Mucosa of gallbladder (tissue), 1 donor: ENCODE measurements at regions not wholly inside any gene's neighbourhood (a gene's known extent, or its start where the extent isn't known, plus 50 kb on each side); places are given as distances from the start of the nearest gene placed in this dataset.
"Not testable (repeated sequence)": the region's sequence is repeated elsewhere in the genome, so short reads cannot be mapped to it uniquely, and the experiment has no call there.

Experiments
- DNase-seq: peaks from one replicate; pipeline ENCODE4 v3.0.0-alpha.2; 2020; ENCODE audit warnings: low spot score
- donor health status: DM: no; HTN: no; CAD: no.

DNA sequence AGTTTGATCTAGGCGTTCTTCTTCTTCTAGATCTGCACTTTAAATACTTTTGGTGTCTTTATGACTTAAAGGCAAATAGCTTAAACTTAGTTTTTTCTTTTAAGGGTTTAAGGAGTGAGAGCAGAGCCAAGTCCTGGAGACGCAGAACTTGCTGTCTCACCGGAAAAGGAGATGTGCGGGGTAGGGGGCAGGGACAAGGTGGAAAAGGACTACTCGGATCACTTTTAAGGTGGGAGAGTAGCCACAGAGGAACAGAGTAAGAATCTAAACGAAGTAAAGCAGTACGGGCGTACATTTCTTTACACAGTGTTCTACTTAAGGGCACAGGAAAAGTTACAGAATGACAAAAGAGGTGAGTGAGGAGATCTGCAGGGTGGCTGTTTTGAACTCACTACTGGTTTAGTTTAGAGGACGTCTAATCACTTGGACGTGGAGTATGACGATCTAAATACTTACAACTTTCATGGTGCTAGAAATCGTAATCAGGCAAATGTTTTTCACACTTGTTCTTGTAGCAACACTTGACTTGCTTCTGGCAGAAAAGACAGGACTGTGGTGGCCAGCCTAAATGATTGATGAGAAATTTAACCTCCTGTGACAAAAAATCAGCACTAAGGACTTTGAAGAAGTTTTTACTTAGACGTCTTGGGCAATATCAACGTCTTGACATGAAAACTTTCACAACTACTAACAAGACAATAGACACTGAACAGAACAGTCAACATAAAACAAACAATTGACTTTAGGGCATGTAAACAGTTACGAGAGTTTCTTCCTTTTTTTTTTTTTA lies 127.0 kb downstream of the ART5 start:
- not testable (repeated sequence) for DNase-seq

GRCh38 chr11:3513311-3513710 lies 128.5 kb downstream of the ART5 start:
- DNase-seq = not testable (repeated sequence)

DNA sequence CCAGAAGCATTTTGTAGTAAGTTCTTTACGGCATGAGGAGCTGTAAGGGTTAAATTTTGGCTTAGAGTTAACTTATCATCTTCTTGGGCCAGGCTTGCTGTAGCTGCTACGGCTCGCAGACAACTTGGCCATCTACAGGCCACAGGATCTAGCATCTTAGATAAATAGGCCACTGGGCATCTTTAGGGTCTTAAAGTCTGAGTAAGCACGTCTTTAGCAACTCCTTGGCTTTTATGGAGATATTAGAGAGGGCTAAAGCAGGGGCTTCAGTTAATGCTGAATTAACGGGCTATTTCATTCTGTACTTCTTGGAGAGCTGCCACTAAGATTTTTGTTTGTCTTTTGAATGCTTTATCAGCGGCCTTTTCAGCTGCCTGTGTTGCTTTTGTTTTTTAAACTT lies 129.0 kb downstream of the ART5 start:
- DNase-seq = not testable (repeated sequence)

GRCh38 chr11:3512133-3512703 lies 129.6 kb downstream of the ART5 start:
- peak; percentile 37 for DNase-seq

GRCh38 chr11:3511416-3512132 lies 130.2 kb downstream of the ART5 start:
- DNase-seq = not testable (repeated sequence)

GRCh38 chr11:3509563-3509962 lies 130.6 kb upstream of the ZNF195 start:
- not testable (repeated sequence) for DNase-seq

DNA sequence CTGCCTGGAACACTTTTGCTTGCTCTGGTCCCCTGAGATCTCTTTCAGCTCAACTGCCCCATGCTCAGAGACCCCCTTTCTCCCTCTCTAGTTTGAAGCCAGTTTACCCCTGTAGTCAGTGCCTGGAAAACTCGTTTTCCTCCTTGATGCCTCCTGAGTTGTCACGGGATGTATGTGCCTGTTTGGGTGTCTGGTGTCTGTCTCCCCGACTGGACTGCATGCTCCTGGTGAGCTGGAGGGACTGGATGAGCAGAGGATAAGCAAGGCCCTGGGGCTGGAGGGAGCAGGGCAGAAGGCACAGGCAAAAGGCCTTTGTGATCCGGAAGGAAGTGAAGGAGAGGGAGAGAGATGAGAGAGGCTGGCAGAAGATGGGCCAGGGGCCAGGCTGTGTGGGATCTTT lies 120.3 kb upstream of the ZNF195 start:
- DNase-seq = not testable (repeated sequence)

- DNase-seq = peak; percentile 24
Observed at GRCh38 chr11:3498356-3498755, 119.4 kb upstream of the ZNF195 start.

GRCh38 chr11:3493152-3493551 lies 114.2 kb upstream of the ZNF195 start:
- DNase-seq = not testable (repeated sequence)

GRCh38 chr11:3488003-3488402 lies 109.1 kb upstream of the ZNF195 start:
- DNase-seq = not testable (repeated sequence)

GRCh38 chr11:3485737-3486136 lies 106.8 kb upstream of the ZNF195 start:
- DNase-seq = peak; percentile 16

DNA sequence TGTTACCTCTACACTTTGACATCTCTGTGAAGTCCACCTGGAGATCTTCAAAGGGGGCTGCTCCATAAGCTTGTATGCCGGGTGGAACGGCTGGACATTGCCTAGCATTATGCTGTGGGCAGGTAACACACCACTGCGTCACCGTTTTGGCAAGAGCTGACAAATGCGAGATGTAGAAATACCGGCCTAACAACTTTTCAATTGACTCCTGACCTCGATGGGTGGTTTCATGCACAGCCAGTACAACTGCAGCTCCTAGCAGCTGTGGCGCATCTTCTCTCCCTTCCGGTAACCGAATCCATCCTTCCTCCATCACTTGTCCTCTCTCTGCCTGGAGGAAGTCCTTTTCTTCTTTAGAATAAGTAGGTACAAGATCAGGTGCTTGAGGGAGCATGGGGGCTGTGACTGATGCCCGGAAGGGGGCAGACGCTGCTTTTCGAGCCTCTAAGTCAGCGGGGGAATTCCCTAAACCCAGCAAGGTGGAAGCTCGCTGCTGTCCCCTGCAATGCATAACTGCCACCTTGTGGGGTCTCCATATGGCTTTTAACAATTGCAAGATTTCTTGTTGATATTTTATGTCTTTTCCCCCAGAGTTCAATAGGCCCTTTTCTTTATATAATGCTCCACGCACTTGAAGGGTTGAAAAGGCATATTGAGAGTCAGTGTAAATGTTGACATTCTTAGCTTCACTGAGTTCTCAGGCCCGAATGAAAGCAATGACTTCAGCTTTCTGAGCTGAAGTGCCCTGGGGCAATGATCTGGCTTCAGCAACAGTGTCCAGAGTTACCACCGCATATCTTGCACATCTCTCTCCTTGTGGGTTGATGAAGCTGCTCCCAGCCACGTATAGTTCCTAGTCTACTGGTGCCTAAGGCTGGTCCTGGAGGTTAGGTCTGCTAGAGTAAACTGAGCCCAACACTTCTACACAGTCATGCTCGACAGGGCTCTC lies 98.3 kb upstream of the ZNF195 start:
- peak; percentile 84 for DNase-seq

- not testable (repeated sequence) for DNase-seq
Observed at GRCh38 chr11:3476084-3476936, 97.4 kb upstream of the ZNF195 start.

GRCh38 chr11:3468963-3469362 lies 90.0 kb upstream of the ZNF195 start:
- not testable (repeated sequence) for DNase-seq

DNA sequence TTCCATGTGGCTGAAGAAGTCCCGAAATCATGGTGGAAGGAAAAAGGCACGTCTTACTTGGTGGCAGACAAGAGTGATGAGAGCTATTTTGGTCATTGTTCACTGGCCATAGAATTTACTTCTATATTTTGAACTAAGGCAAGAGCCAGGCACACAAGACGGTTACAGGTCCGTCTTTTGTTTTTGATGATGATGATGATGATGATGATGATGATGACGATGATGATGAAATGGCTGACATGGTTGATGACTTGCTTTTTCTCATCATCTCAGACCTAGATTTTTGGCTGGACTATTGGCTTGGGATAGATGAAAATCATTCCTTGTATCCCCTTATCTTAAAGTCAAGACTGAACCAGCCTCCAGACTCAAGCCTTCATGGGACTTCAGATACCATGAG lies 88.7 kb upstream of the ZNF195 start:
- DNase-seq = not testable (repeated sequence)

GRCh38 chr11:3455666-3456065 lies 76.7 kb upstream of the ZNF195 start:
- DNase-seq = peak; percentile 23

- DNase-seq = peak; percentile 64
Observed at GRCh38 chr11:3454844-3455243, 75.9 kb upstream of the ZNF195 start.

- not testable (repeated sequence) for DNase-seq
Observed at GRCh38 chr11:3453596-3454256, 74.8 kb upstream of the ZNF195 start.

GRCh38 chr11:3450822-3451221 lies 71.9 kb upstream of the ZNF195 start:
- DNase-seq = not testable (repeated sequence)

- not testable (repeated sequence) for DNase-seq
Observed at GRCh38 chr11:3445535-3445934, 66.6 kb upstream of the ZNF195 start.
